ENCODE measurements at regions not wholly inside any gene's neighbourhood (a gene's known extent, or its start where the extent isn't known, plus 50 kb on each side); places are given as distances from the start of the nearest gene placed in this dataset.

DNA sequence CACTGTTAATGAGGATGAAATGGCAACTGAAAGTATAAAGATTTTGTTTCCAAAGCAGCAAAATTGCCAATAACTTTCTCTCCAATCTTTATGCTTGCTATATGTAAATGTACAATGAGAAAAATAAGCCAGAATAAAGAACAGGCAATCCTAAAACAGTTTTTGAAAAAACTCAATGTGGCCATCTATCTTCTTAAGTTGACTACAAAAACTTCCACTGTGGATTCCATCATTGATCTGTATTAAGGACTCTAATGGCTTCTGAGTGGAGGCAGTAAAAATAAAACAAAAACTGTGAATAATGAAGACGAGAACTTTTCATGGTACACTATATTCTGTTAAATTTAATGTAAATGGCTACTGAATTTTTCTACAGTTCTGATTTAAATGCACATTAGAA, 382.9 kb downstream of the TMEM232 start:
- TF ChIP-seq SUZ12 (IDR thresholded peaks at IDR 0.05) (no peak), BHLHE40 (IDR thresholded peaks at IDR 0.05; ENCODE audit: borderline replicate concordance) (no peak), ELF4 (IDR thresholded peaks at IDR 0.05) (no peak), SP1 (IDR thresholded peaks at IDR 0.05) (no peak), ZNF384 (IDR thresholded peaks at IDR 0.05) (no peak), NFRKB (IDR thresholded peaks at IDR 0.05) (no peak)

Data from HEK293T (cell line).